A172 (cell line): ENCODE measurements at regions not wholly inside any gene's neighbourhood (a gene's known extent, or its start where the extent isn't known, plus 50 kb on each side); places are given as distances from the start of the nearest gene placed in this dataset.

ENCODE experiments used
- DNase-seq: peaks from one replicate; pipeline ENCODE4 v3.0.0-alpha.2; 2015; ENCODE audit warnings: low spot score

GRCh38 chr15:93562395-93563123, 473.5 kb upstream of the RGMA start:
- no peak for DNase-seq

GRCh38 chr15:93557696-93558095, 468.7 kb upstream of the RGMA start:
- no peak for DNase-seq

GRCh38 chr15:93553167-93553935, 464.3 kb upstream of the RGMA start:
- no peak for DNase-seq

DNA sequence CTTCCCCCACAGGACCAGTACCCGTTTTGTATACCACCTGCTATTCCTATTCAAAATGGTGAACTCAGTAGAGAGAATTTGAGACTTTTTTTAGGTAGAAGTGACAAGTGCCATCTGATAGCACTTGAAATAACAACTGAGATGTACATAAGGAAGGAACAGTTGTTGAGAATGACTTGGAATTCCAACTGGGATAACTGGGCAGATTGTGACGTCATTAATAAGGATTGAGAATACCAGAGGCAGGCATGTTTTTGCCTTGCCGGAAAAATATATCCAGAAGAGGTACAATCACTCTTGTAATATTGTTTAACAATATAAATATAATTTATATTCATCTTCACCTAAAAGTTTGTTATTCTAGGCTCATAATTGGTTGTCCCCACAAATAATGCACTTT, 454.1 kb upstream of the RGMA start:
- DNase-seq = no peak

- no peak for DNase-seq
Observed at GRCh38 chr15:93527374-93528050, 438.5 kb upstream of the RGMA start.

GRCh38 chr15:93524432-93524831, 435.4 kb upstream of the RGMA start:
- no peak for DNase-seq

DNA sequence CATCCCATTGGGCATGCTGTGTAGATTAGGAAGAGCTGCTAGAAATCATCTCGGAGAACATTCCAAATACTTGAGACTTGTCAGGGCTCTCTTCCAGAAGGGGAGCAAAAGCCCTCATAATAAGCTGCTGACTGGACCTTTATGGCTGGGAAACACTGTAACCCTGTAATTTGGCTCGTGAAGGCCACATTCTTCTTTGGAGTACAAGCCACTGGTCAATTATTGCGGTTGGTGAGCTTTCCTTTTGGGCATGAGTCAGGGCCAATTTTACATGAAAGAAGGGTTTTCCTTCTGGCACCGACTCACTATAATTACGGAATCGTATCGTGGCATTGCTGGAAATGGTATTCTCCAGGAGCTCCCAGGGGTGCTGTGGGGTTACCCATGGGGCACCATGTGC, 434.5 kb upstream of the RGMA start:
- DNase-seq = no peak

- DNase-seq = no peak
Observed at GRCh38 chr15:93520206-93520605, 431.2 kb upstream of the RGMA start.

DNA sequence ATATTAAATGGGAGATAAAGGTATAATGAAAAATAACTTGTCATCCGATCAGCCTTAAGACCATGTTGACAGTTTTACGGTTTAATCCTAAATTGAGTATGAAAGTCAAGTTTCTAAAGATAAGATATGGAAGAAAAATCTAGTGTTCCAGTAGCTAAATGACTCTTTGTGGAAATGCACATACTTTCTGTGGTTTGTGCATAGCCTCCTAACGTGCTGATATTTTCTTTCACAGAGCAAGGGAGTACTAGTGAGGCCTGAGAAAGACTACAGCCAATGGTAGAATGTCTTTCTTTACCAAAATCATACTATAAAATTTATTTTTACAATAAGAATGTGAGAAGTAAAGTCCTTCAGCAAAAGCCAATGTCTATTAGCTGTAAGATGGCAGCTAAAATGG, 430.6 kb upstream of the RGMA start:
- no peak for DNase-seq

DNA sequence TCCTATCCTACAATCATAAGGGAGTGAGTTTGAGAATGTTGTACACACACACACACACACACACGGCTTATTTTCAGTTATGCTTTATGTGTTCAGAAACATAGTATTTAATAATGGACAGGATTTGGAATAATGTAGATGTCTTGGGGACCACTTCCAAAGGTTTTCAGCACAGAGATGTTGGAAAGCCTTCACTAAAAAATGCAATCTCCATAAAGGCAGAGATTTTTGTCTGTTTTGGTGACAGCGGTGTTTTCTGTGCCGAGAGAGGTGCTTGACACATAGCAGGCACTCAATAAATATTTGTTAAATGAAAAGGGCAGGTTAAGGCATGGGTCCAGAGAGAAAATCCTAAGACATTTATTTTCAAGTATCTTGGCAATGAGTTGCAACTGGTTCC, 428.2 kb upstream of the RGMA start:
- DNase-seq = no peak

- DNase-seq = no peak
Observed at GRCh38 chr15:93515256-93516051, 426.4 kb upstream of the RGMA start.

- DNase-seq = no peak
Observed at GRCh38 chr15:93506646-93507045, 417.6 kb upstream of the RGMA start.

- no peak for DNase-seq
Observed at GRCh38 chr15:93505506-93505905, 416.5 kb upstream of the RGMA start.

DNA sequence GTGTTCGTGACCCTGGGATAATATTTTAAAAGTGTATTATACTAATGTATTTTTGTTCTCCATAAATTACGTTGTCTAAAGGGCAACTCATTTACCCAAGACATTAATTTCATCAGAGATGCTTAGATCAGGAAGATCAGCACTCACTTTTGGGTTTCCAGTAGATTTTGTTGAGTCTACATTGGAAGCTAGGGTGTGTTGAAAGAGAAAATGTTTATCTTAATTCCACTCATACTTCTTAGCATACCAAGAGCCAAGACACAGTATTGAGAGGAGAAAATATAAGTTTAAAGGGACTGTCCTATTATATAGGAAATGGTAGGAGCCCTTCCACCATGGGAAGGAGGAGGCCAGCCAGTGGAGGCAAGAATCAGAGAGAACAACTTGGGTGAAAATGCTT, 412.9 kb upstream of the RGMA start:
- DNase-seq = no peak

GRCh38 chr15:93500155-93500554, 411.1 kb upstream of the RGMA start:
- no peak for DNase-seq

GRCh38 chr15:93497291-93497690, 408.3 kb upstream of the RGMA start:
- DNase-seq = no peak

- DNase-seq = no peak
Observed at GRCh38 chr15:93496888-93497287, 407.9 kb upstream of the RGMA start.

GRCh38 chr15:93495799-93496637, 407.0 kb upstream of the RGMA start:
- DNase-seq = no peak

- no peak for DNase-seq
Observed at GRCh38 chr15:93493172-93493571, 404.2 kb upstream of the RGMA start.

GRCh38 chr15:93491291-93491690, 402.3 kb upstream of the RGMA start:
- DNase-seq = no peak

GRCh38 chr15:93488296-93488713, 399.3 kb upstream of the RGMA start:
- DNase-seq = no peak
